Pancreas (tissue), 10 donors: ENCODE measurements at regions not wholly inside any gene's neighbourhood (a gene's known extent, or its start where the extent isn't known, plus 50 kb on each side); places are given as distances from the start of the nearest gene placed in this dataset.

Experiments used
- ATAC-seq, 4 donors: fragments of 200-7000 bp; cut with Tn5 transposase; one replicate each; pipeline versions ENCODE4 v1.8.0 to v1.9.1; 2020; ENCODE audit warnings: mild to moderate bottlenecking in 4 of 4, moderate library complexity in 4 of 4
- DNase-seq, 6 donors: peaks; one replicate each; pipeline ENCODE4 v3.0.0-alpha.2; 2020
- FAIRE-seq: peaks from 2 replicates; lab custom pipeline; 2012; peaks lifted over from hg19 to GRCh38; lab: Jason Lieb, UNC
- H3K27ac ChIP-seq, 4 donors: fragments of 200-600 bp; sonication (generic); 1 replicate in 3 of 4; 2 replicates in 1 of 4; pipeline versions ENCODE4 v1.5.0 to v1.8.0; 2020
- H3K27me3 ChIP-seq, 4 donors: fragments of 200-600 bp; one replicate each; pipeline ENCODE4 v1.8.0; 2021
- H3K36me3 ChIP-seq, 3 donors: fragments of 200-600 bp; sonication (generic) in 1 of 3; one replicate each; pipeline versions ENCODE4 v1.5.0 to v1.8.0; 2020 to 2021
- H3K4me1 ChIP-seq, 3 donors: fragments of 200-600 bp; one replicate each; pipeline ENCODE4 v1.8.0; 2021
- H3K4me3 ChIP-seq, 4 donors: fragments of 200-600 bp; sonication (generic) in 2 of 4; one replicate each; pipeline versions ENCODE4 v1.5.0 to v1.8.0; 2020 to 2021
- H3K9me3 ChIP-seq, 4 donors: fragments of 200-600 bp; one replicate each; pipeline ENCODE4 v1.8.0; 2021
- WGBS, 2 donors: extraction: QIAGEN DNeasy Blood & Tissue Kit; methylation state at CpG; one replicate each; pipeline ENCODE4 v1.1.7; 2013; 5-methylcytosine and 5-hydroxymethylcytosine counted together
- intact Hi-C, 3 donors: fragments of 100-400 bp; cut with DNase I; formaldehyde crosslinking; loops; one replicate each; pipeline versions ENCODE4 v1.11.1 to v1.14.2; 2022
- TF ChIP-seq, protein P1 (sequence below), 4 donors: fragments of 200-600 bp; sonication (generic) in 3 of 4; IDR thresholded peaks; one replicate each; pipeline versions ENCODE4 v1.5.0 to v1.8.0; 2021; ENCODE audit warnings: antibody characterized with exemption in 4 of 4
- donor health status: healthy with polysubstance abuse.
- donor health status: DM: no; HTN: no; CAD: no; lungs with moderate emphysema.
- donor health status: DM: no; HTN: no; CAD: no.
- donor health status: control.
- donor health status: control.
- donor health status: Bipolar disorder and iron deficiency.
- donor health status: DM: yes; HTN: yes; CAD: no.
- donor health status: DM: no; HTN: no; CAD: no.
- donor health status: DM: no; HTN: no; CAD: no.
- donor health status: DM: yes; HTN: yes; CAD: no.

- DNase-seq (no peak), ATAC-seq (no peak), FAIRE-seq (no peak)
- Histone ChIP-seq H3K9me3 (no peaks in the 10 kb centered on the region), H3K27me3 (no peaks in the 10 kb centered on the region), H3K4me1 (no peaks in the 10 kb centered on the region), H3K4me3 (no peak overlapping the region), H3K36me3 (no peaks in the 10 kb centered on the region), H3K27ac (no peak overlapping the region)
- 70 to 72% methylated on average over 2 of the region's 2 CpGs for WGBS, 2 donors
- TF ChIP-seq, protein P1, sequence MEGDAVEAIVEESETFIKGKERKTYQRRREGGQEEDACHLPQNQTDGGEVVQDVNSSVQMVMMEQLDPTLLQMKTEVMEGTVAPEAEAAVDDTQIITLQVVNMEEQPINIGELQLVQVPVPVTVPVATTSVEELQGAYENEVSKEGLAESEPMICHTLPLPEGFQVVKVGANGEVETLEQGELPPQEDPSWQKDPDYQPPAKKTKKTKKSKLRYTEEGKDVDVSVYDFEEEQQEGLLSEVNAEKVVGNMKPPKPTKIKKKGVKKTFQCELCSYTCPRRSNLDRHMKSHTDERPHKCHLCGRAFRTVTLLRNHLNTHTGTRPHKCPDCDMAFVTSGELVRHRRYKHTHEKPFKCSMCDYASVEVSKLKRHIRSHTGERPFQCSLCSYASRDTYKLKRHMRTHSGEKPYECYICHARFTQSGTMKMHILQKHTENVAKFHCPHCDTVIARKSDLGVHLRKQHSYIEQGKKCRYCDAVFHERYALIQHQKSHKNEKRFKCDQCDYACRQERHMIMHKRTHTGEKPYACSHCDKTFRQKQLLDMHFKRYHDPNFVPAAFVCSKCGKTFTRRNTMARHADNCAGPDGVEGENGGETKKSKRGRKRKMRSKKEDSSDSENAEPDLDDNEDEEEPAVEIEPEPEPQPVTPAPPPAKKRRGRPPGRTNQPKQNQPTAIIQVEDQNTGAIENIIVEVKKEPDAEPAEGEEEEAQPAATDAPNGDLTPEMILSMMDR (IDR thresholded peaks at IDR 0.05) = no peak
- intact Hi-C loops = no loop called here
These were observed 70.3 kb upstream of the GALNT15 start for GRCh38 chr3:16104156-16104555.

GRCh38 chr3:16106050-16106449 lies 68.4 kb upstream of the GALNT15 start:
- 81 to 90% methylated on average over 1 of the region's 1 CpG for WGBS, 2 donors
- ATAC-seq (no peak), FAIRE-seq (no peak), DNase-seq (no peak)
- H3K4me1 ChIP-seq = no peaks in the 10 kb centered on the region
- no peak overlapping the region for H3K4me3 ChIP-seq
- no peak overlapping the region for H3K27ac ChIP-seq
- TF ChIP-seq, protein P1 (IDR thresholded peaks at IDR 0.05) = no peak
- H3K9me3 ChIP-seq = no peaks in the 10 kb centered on the region
- no peaks in the 10 kb centered on the region for H3K36me3 ChIP-seq
- H3K27me3 ChIP-seq = no peaks in the 10 kb centered on the region
- intact Hi-C loops = no loop called here

GRCh38 chr3:16108424-16108823 lies 66.1 kb upstream of the GALNT15 start:
- FAIRE-seq (no peak), ATAC-seq (no peak), DNase-seq (no peak)
- no peak overlapping the region for H3K4me3 ChIP-seq
- no peaks in the 10 kb centered on the region for H3K27me3 ChIP-seq
- no peaks in the 10 kb centered on the region for H3K9me3 ChIP-seq
- no peaks in the 10 kb centered on the region for H3K36me3 ChIP-seq
- WGBS, 2 donors = 63 to 75% methylated on average over 2 of the region's 2 CpGs
- TF ChIP-seq, protein P1 (IDR thresholded peaks at IDR 0.05) = no peak
- no peak overlapping the region for H3K27ac ChIP-seq
- intact Hi-C loops = no loop called here
- H3K4me1 ChIP-seq = no peaks in the 10 kb centered on the region

- Histone ChIP-seq H3K4me1 (no peaks in the 10 kb centered on the region), H3K27ac (no peak overlapping the region), H3K4me3 (no peak overlapping the region), H3K9me3 (no peaks in the 10 kb centered on the region), H3K36me3 (no peaks in the 10 kb centered on the region), H3K27me3 (no peaks in the 10 kb centered on the region)
- 78 to 90% methylated on average over 3 of the region's 3 CpGs for WGBS, 2 donors
- TF ChIP-seq, protein P1 (IDR thresholded peaks at IDR 0.05) = no peak
- no peak for ATAC-seq
- no peak for DNase-seq
- FAIRE-seq = no peak
- intact Hi-C loops = no loop called here
These were observed 64.6 kb upstream of the GALNT15 start for GRCh38 chr3:16109929-16110328.

- 86 to 94% methylated on average over 1 of the region's 1 CpG for WGBS, 2 donors
- FAIRE-seq (no peak), DNase-seq (no peak), ATAC-seq (no peak)
- intact Hi-C loops = no loop called here
- Histone ChIP-seq H3K4me1 (no peaks in the 10 kb centered on the region), H3K9me3 (no peaks in the 10 kb centered on the region), H3K4me3 (no peak overlapping the region), H3K36me3 (no peaks in the 10 kb centered on the region), H3K27ac (no peak overlapping the region), H3K27me3 (no peaks in the 10 kb centered on the region)
- TF ChIP-seq, protein P1 (IDR thresholded peaks at IDR 0.05) = no peak
These were observed 61.5 kb upstream of the GALNT15 start for GRCh38 chr3:16112910-16113504.
